K562 (cell line): ENCODE measurements at regions not wholly inside any gene's neighbourhood (a gene's known extent, or its start where the extent isn't known, plus 50 kb on each side); places are given as distances from the start of the nearest gene placed in this dataset.

Source experiments
- ATAC-seq: fragments of 200-7000 bp; cut with Tn5 transposase; 3 replicates; pipeline ENCODE4 v1.9.1; 2020; ENCODE audit warnings: moderate library complexity
- BruUV-seq: library from RNA; stranded (reverse); fragments of 400-500 nt; replicated peaks from 2 replicates; lab custom pipeline; 2021; lab: Mats Ljungman, UMichigan
- CTCF ChIA-PET: fragments of 300-600 bp; formaldehyde crosslinking; extraction: SDS; loops from one replicate; lab custom pipeline; 2021; ENCODE audit warnings: low intra/inter-chr PET ratio; lab: Yijun Ruan, JAX
- POLR2A ChIA-PET: fragments of 300-600, 350-650 bp; sonication (Branson Sonifier 250); formaldehyde crosslinking; extraction: SDS; loops from one replicate; lab custom pipeline; 2021; ENCODE audit warnings: antibody characterized with exemption, inconsistent platforms; lab: Yijun Ruan, JAX
- DNase-seq, 4 experiments: peaks; one replicate each; pipeline versions ENCODE4 v3.0.0 to v3.0.0-alpha.2; 2011 to 2018; ENCODE audit warnings: low spot score in 3 of 4, mixed read lengths in 3 of 4; ENCODE audit errors: extremely low read depth in 1 of 4
- FAIRE-seq: peaks from 2 replicates; lab custom pipeline; 2011; peaks lifted over from hg19 to GRCh38; lab: Jason Lieb, UNC
- H2AFZ ChIP-seq: 2 replicates; pipeline ENCODE4 v1.6.0; 2011; ENCODE audit warnings: low read depth, low read length, control low read depth, inconsistent platforms
- H3K27ac ChIP-seq: fragments of 200-600 bp; 3 replicates; pipeline ENCODE4 v1.8.0; 2011; ENCODE audit warnings: low read depth, mild to moderate bottlenecking, control low read depth, inconsistent platforms, low read length, moderate library complexity, mixed read lengths; ENCODE audit errors: extremely low read depth
- H3K27me3 ChIP-seq, 2 experiments: fragments of 300-600 bp in 1 of 2; 2 replicates in 1 of 2; 3 replicates in 1 of 2; pipeline versions ENCODE4 v1.6.0 to v1.8.0; 2011; ENCODE audit warnings: inconsistent platforms in 2 of 2, low read length in 2 of 2, mild to moderate bottlenecking in 1 of 2, mixed read lengths in 1 of 2, moderate library complexity in 1 of 2; ENCODE audit not compliant: control insufficient read depth in 2 of 2, insufficient read depth in 2 of 2
- H3K36me3 ChIP-seq: fragments of 300-600 bp; 3 replicates; pipeline ENCODE4 v1.8.0; 2011; ENCODE audit warnings: mild to moderate bottlenecking, low read length, inconsistent platforms; ENCODE audit not compliant: control insufficient read depth, insufficient read depth
- H3K4me1 ChIP-seq, 2 experiments: fragments of 200-600 bp in 1 of 2; replicated peaks in 1 of 2; 2 replicates in 1 of 2; 3 replicates in 1 of 2; pipeline versions ENCODE4 v1.5.1 to v1.8.0; 2011; ENCODE audit warnings: inconsistent platforms in 2 of 2, low read length in 2 of 2, mild to moderate bottlenecking in 1 of 2, mixed read lengths in 1 of 2, moderate library complexity in 1 of 2; ENCODE audit not compliant: control insufficient read depth in 2 of 2, insufficient read depth in 2 of 2
- H3K4me2 ChIP-seq: 2 replicates; pipeline ENCODE4 v1.6.1; 2011; ENCODE audit warnings: low read length, control low read depth, inconsistent platforms, mixed read lengths; ENCODE audit not compliant: insufficient read depth
- H3K4me3 ChIP-seq: fragments of 200-600 bp; sonication (generic), shearing (Covaris generic); 2 replicates; pipeline ENCODE4 v1.5.1; 2016; ENCODE audit warnings: control low read depth, inconsistent platforms
- H3K79me2 ChIP-seq: fragments of 200-600 bp; 3 replicates; pipeline ENCODE4 v1.8.0; 2011; ENCODE audit warnings: low read length, inconsistent platforms; ENCODE audit not compliant: control insufficient read depth, insufficient read depth
- H3K9ac ChIP-seq, 2 experiments: 2 replicates each; pipeline versions ENCODE4 v1.6.0 to v1.6.1; 2011; ENCODE audit warnings: low read depth in 2 of 2, low read length in 2 of 2, control low read depth in 1 of 2, inconsistent platforms in 1 of 2, mild to moderate bottlenecking in 1 of 2, mixed read lengths in 1 of 2; ENCODE audit not compliant: insufficient read depth in 1 of 2
- H3K9me1 ChIP-seq: one replicate; pipeline ENCODE4 v1.6.0; 2011; ENCODE audit warnings: inconsistent platforms, mild to moderate bottlenecking, low read length, moderate library complexity; ENCODE audit not compliant: control insufficient read depth, insufficient read depth
- H3K9me3 ChIP-seq: replicated peaks from 2 replicates; pipeline ENCODE4 v1.5.1; 2011; ENCODE audit warnings: low read depth, low read length, inconsistent platforms; ENCODE audit not compliant: control insufficient read depth, insufficient read depth
- H4K20me1 ChIP-seq: replicated peaks from 2 replicates; pipeline ENCODE4 v1.6.1; 2011; ENCODE audit warnings: low read length, inconsistent platforms, mixed read lengths; ENCODE audit not compliant: control insufficient read depth, insufficient read depth
- CTBP1 ChIP-seq: fragments of 450-650 bp; IDR thresholded peaks from 2 replicates; pipeline ENCODE4 v1.6.1; 2016; ENCODE audit warnings: borderline replicate concordance
- DNMT1 ChIP-seq: fragments of 450-650 bp; IDR thresholded peaks from 2 replicates; pipeline ENCODE4 v1.6.1; 2016; ENCODE audit warnings: antibody characterized with exemption, mild to moderate bottlenecking
- ETS2 ChIP-seq: IDR thresholded peaks from 2 replicates; pipeline ENCODE4 v1.6.1; 2016; ENCODE audit warnings: borderline replicate concordance, missing genetic modification characterization, mild to moderate bottlenecking, moderate library complexity, missing compliant biosample characterization; ENCODE audit not compliant: poor library complexity, severe bottlenecking
- FOXJ2 ChIP-seq: fragments of 200-800 bp; sonication (Bioruptor generic); IDR thresholded peaks from 2 replicates; pipeline ENCODE4 v1.6.1; 2016; ENCODE audit warnings: missing genetic modification characterization, missing compliant biosample characterization
- HEY1 ChIP-seq: fragments of 250-450 bp; sonication (Bioruptor Pico); IDR thresholded peaks from 2 replicates; pipeline ENCODE4 v1.5.0; 2020; ENCODE audit warnings: mild to moderate bottlenecking, moderate library complexity, borderline replicate concordance
- HMGN3 ChIP-seq: IDR thresholded peaks from 2 replicates; pipeline ENCODE4 v1.6.1; 2011; ENCODE audit warnings: borderline replicate concordance, low read depth, mild to moderate bottlenecking, mixed read lengths, low read length; ENCODE audit not compliant: insufficient read length; ENCODE audit errors: extremely low read depth
- MAFK ChIP-seq: IDR thresholded peaks from 2 replicates; pipeline ENCODE4 v1.6.1; 2011; ENCODE audit warnings: low read length, improper control_type of control experiment
- MCM7 ChIP-seq, 2 experiments: fragments of 450-650 bp; IDR thresholded peaks; 2 replicates each; pipeline ENCODE4 v1.6.1; 2016 to 2018
- MLX ChIP-seq, 2 experiments: fragments of 450-650 bp in 1 of 2; sonication (generic) in 1 of 2; formaldehyde crosslinking; conservative IDR thresholded peaks; 2 replicates each; pipeline versions ENCODE4 v1.4.0 to v1.8.1; 2020 to 2022; ENCODE audit warnings: mild to moderate bottlenecking in 1 of 2, missing genetic modification reagents in 1 of 2
- MYC ChIP-seq, 2 experiments: fragments of 250-450 bp in 1 of 2; sonication (Bioruptor Pico) in 1 of 2; IDR thresholded peaks; 2 replicates each; pipeline versions ENCODE4 v1.5.1 to v1.6.1; 2012 to 2021; ENCODE audit warnings: low read depth in 2 of 2, borderline replicate concordance in 1 of 2, improper control_type of control experiment in 1 of 2, low read length in 1 of 2, mild to moderate bottlenecking in 1 of 2, moderate library complexity in 1 of 2
- POLR2B ChIP-seq: fragments of 450-650 bp; IDR thresholded peaks from 2 replicates; pipeline ENCODE4 v1.6.1; 2018; ENCODE audit warnings: low read depth; ENCODE audit not compliant: partially characterized antibody
- RBM17 ChIP-seq: fragments of 200-400 bp; formaldehyde crosslinking; IDR thresholded peaks from 2 replicates; pipeline ENCODE4 v1.6.1; 2017; ENCODE audit warnings: low read depth, mild to moderate bottlenecking, low read length, borderline replicate concordance
- SMC3 ChIP-seq: conservative IDR thresholded peaks from 2 replicates; pipeline ENCODE4 v1.6.1; 2011; ENCODE audit warnings: low read depth, low read length, improper control_type of control experiment; ENCODE audit not compliant: insufficient read depth
- THRA ChIP-seq: fragments of 450-650 bp; IDR thresholded peaks from 2 replicates; pipeline ENCODE4 v1.6.1; 2017; ENCODE audit warnings: mild to moderate bottlenecking, moderate library complexity
- ZNF24 ChIP-seq: fragments of 450-650 bp; IDR thresholded peaks from 2 replicates; pipeline ENCODE4 v1.6.1; 2016
- ZNF436 ChIP-seq: fragments of 250-450, 450-650 bp; sonication (Bioruptor Pico); formaldehyde crosslinking; IDR thresholded peaks from 2 replicates; pipeline ENCODE4 v1.7.0; 2020; ENCODE audit warnings: mild to moderate bottlenecking
- ZZZ3 ChIP-seq: fragments of 450-650 bp; IDR thresholded peaks from 2 replicates; pipeline ENCODE4 v1.6.1; 2016; ENCODE audit warnings: antibody characterized with exemption, mild to moderate bottlenecking, moderate library complexity
- WGBS: fragments of 100-300 bp; shearing (Covaris generic); methylation state at CpG from one replicate; pipeline ENCODE4 v1.1.6; 2016; ENCODE audit warnings: low coverage, mixed read lengths; ENCODE audit not compliant: insufficient coverage; ENCODE audit errors: missing lambda C conversion rate; 5-methylcytosine and 5-hydroxymethylcytosine counted together
- in situ Hi-C: fragments of 300-500 bp; cut with MboI; formaldehyde crosslinking; loops from 4 replicates; pipeline ENCODE4 v1.15.0; 2018; ENCODE audit warnings: inconsistent platforms, mixed read lengths
- intact Hi-C: fragments of 100-400 bp; cut with micrococcal nuclease; formaldehyde crosslinking; loops from 2 replicates; pipeline ENCODE4 v1.14.2; 2022

- Histone ChIP-seq H3K79me2 (no peaks in the 10 kb centered on the region), H3K4me3 (no peak overlapping the region), H3K9me1 (no peaks in the 10 kb centered on the region), H3K27me3 (no peaks in the 10 kb centered on the region), H3K4me1 (no peaks in the 10 kb centered on the region), H3K36me3 (no peaks in the 10 kb centered on the region), H3K27ac (no peak overlapping the region), H3K9ac (no peak overlapping the region), H3K9me3 (no peaks in the 10 kb centered on the region), H4K20me1 (no peaks in the 10 kb centered on the region), H2AFZ (no peak overlapping the region), H3K4me2 (no peak overlapping the region)
- CTCF ChIA-PET = no interaction called here
- no peak for DNase-seq
- ATAC-seq = no peak
- 3% methylated on average over 4 of the region's 4 CpGs for WGBS
- in situ Hi-C loops (no loop called here), intact Hi-C loops (no loop called here)
- no peak for TF ChIP-seq CTBP1
- no peak for TF ChIP-seq ZNF436 (CRISPR knock-in tag)
- no peak for TF ChIP-seq RBM17
- no peak for TF ChIP-seq FOXJ2
- TF ChIP-seq ETS2 = no peak
- TF ChIP-seq MLX (CRISPR knock-in tag; conservative IDR thresholded peaks at IDR 0.05) = no peak
- no peak for TF ChIP-seq POLR2B
- no peak for TF ChIP-seq SMC3
- TF ChIP-seq MYC (IDR thresholded peaks at IDR 0.05; ENCODE audit: low read depth, low read length) = no peak
- no peak for TF ChIP-seq MYC (CRISPR knock-in tag; IDR thresholded peaks at IDR 0.05; ENCODE audit: borderline replicate concordance, low read depth)
- TF ChIP-seq THRA = no peak
- TF ChIP-seq HMGN3 = no peak
- no peak for TF ChIP-seq MAFK
- no peak for TF ChIP-seq ZZZ3
- TF ChIP-seq HEY1 (CRISPR knock-in tag) = no peak
- no peak for TF ChIP-seq MCM7 (IDR thresholded peaks at IDR 0.05)
- TF ChIP-seq DNMT1 = no peak
- TF ChIP-seq ZNF24 = no peak
- POLR2A ChIA-PET = no interaction called here
- FAIRE-seq = no peak
- BruUV-seq = no TSS peak
Measured at GRCh38 chr11:30710221-30710620, 124.1 kb upstream of the MPPED2 start.
